WERI-Rb-1 (cell line): ENCODE measurements at regions not wholly inside any gene's neighbourhood (a gene's known extent, or its start where the extent isn't known, plus 50 kb on each side); places are given as distances from the start of the nearest gene placed in this dataset.
"Not testable (repeated sequence)": the region's sequence is repeated elsewhere in the genome, so short reads cannot be mapped to it uniquely, and the experiment has no call there.

Source experiments
- DNase-seq: peaks from one replicate; pipeline ENCODE4 v3.0.0-alpha.2; 2020
- H3K27ac ChIP-seq: fragments of 250-450 bp; sonication (Bioruptor Pico); 2 replicates; pipeline ENCODE4 v1.5.1; 2020; ENCODE audit warnings: mild to moderate bottlenecking, moderate library complexity
- H3K27me3 ChIP-seq: fragments of 250-450 bp; sonication (Bioruptor Pico); 2 replicates; pipeline ENCODE4 v1.5.1; 2021; ENCODE audit warnings: mild to moderate bottlenecking, low read depth, moderate library complexity; ENCODE audit not compliant: insufficient read depth, severe bottlenecking
- H3K36me3 ChIP-seq: fragments of 250-450 bp; sonication (Bioruptor Pico); 2 replicates; pipeline ENCODE4 v1.5.1; 2020; ENCODE audit warnings: mild to moderate bottlenecking, moderate library complexity
- H3K4me3 ChIP-seq: 2 replicates; pipeline ENCODE4 v1.5.1; 2011; ENCODE audit warnings: low read depth, mild to moderate bottlenecking, control low read depth, low read length
- H3K9me3 ChIP-seq: fragments of 250-450 bp; sonication (Bioruptor Pico); 2 replicates; pipeline ENCODE4 v1.5.1; 2021; ENCODE audit warnings: mild to moderate bottlenecking, moderate library complexity; ENCODE audit not compliant: severe bottlenecking
- TF ChIP-seq, protein P1 (sequence below): IDR thresholded peaks from 2 replicates; pipeline ENCODE4 v1.5.1; 2011; ENCODE audit warnings: low read depth, mild to moderate bottlenecking, control low read depth, inconsistent platforms, low read length

- TF ChIP-seq, protein P1, sequence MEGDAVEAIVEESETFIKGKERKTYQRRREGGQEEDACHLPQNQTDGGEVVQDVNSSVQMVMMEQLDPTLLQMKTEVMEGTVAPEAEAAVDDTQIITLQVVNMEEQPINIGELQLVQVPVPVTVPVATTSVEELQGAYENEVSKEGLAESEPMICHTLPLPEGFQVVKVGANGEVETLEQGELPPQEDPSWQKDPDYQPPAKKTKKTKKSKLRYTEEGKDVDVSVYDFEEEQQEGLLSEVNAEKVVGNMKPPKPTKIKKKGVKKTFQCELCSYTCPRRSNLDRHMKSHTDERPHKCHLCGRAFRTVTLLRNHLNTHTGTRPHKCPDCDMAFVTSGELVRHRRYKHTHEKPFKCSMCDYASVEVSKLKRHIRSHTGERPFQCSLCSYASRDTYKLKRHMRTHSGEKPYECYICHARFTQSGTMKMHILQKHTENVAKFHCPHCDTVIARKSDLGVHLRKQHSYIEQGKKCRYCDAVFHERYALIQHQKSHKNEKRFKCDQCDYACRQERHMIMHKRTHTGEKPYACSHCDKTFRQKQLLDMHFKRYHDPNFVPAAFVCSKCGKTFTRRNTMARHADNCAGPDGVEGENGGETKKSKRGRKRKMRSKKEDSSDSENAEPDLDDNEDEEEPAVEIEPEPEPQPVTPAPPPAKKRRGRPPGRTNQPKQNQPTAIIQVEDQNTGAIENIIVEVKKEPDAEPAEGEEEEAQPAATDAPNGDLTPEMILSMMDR, result no peak
Observed at GRCh38 chr10:109219935-109220605, 703.2 kb downstream of the XPNPEP1 start.

GRCh38 chr10:109218207-109218606 is 705.1 kb downstream of the XPNPEP1 start:
- TF ChIP-seq, protein P1, result no peak
- no peaks in the 10 kb centered on the region for H3K36me3 ChIP-seq
- H3K4me3 ChIP-seq, result no peak overlapping the region
- DNase-seq, result no peak
- H3K27me3 ChIP-seq, result no peaks in the 10 kb centered on the region
- no peaks in the 10 kb centered on the region for H3K9me3 ChIP-seq
- no peak overlapping the region for H3K27ac ChIP-seq

More at GRCh38 chr10:109219935-109220605, 703.2 kb downstream of the XPNPEP1 start:
- no peak overlapping the region for H3K27ac ChIP-seq
- no peaks in the 10 kb centered on the region for H3K27me3 ChIP-seq
- no peaks in the 10 kb centered on the region for H3K36me3 ChIP-seq
- no peak for DNase-seq
- H3K4me3 ChIP-seq, result no peak overlapping the region
- no peaks in the 10 kb centered on the region for H3K9me3 ChIP-seq

DNA sequence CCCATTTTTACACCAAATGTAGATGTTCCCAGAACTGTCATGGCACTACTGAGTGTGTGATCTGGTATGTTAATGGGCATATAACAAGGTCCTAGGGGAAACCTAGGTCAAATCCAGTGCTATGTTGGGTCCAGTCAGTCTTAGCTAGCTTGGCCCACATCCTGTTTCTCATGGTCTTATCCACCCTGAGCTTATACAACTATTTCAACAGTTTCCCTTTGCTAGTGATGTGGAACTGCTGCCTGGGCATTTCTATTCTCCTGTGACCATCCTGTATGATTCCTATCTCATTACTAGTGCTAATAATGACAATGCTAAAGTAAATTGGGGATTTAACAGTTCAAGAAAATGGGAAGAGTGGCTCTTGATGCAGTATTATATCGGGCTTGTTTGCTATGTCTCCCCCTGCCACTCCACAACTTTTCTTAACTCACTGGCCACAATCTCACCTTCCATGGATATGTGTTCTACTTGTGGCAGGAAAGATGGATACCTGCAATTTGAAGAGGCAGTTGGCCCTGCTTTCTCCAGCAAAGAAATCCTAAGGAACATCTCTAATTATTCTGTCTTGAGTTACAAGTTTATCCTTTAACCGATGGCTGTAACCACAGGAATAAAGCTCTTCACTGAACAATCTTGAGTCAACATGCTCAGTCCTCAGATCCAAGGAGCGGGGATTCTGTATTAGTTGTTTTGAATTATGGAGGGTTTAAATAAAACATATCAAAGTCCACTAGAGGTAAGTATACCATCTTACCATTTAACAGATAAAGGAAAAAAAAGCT is 707.8 kb downstream of the XPNPEP1 start:
- TF ChIP-seq, protein P1, result no peak
- no peak for DNase-seq
- no peaks in the 10 kb centered on the region for H3K27me3 ChIP-seq
- H3K27ac ChIP-seq, result no peak overlapping the region
- H3K36me3 ChIP-seq, result no peaks in the 10 kb centered on the region
- no peak overlapping the region for H3K4me3 ChIP-seq
- no peaks in the 10 kb centered on the region for H3K9me3 ChIP-seq

DNA sequence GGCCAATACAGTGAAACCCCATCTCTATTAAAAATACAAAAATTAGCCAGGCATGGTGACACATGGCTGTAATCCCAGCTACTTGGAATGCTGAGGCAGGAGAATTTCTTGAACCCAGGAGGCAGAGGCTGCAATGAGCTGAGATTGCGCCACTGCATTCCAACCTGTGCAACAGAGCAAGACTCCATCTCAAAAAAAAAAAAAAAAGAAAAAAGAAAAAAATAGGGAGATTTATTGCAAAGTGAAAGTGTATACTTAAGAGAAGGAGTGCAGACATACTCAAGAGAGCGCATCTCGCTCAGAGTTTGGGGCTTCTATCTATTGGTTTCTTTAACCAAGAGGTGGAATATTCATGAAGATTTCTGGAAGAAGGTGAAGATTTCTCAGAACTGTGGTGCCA is 708.4 kb downstream of the XPNPEP1 start:
- not testable (repeated sequence) for H3K9me3 ChIP-seq, H3K27me3 ChIP-seq, H3K36me3 ChIP-seq, DNase-seq, H3K27ac ChIP-seq, H3K4me3 ChIP-seq

- Histone ChIP-seq H3K36me3 (no peaks in the 10 kb centered on the region), H3K9me3 (no peaks in the 10 kb centered on the region), H3K27ac (no peak overlapping the region), H3K27me3 (no peaks in the 10 kb centered on the region), H3K4me3 (no peak overlapping the region)
- TF ChIP-seq, protein P1, result no peak
- no peak for DNase-seq
Observed at GRCh38 chr10:109207361-109207760, 716.0 kb downstream of the XPNPEP1 start.

- DNase-seq, result no peak
- H3K9me3 ChIP-seq, result no peaks in the 10 kb centered on the region
- TF ChIP-seq, protein P1, result no peak
- H3K27me3 ChIP-seq, result no peaks in the 10 kb centered on the region
- H3K36me3 ChIP-seq, result no peaks in the 10 kb centered on the region
- H3K27ac ChIP-seq, result no peak overlapping the region
- H3K4me3 ChIP-seq, result no peak overlapping the region
Observed at GRCh38 chr10:109205929-109206585, 717.3 kb downstream of the XPNPEP1 start.
